Suprapubic skin (tissue), 4 donors: ENCODE measurements at regions not wholly inside any gene's neighbourhood (a gene's known extent, or its start where the extent isn't known, plus 50 kb on each side); places are given as distances from the start of the nearest gene placed in this dataset.

Experiments used
- DNase-seq, 2 donors: peaks; one replicate each; pipeline ENCODE4 v3.0.0-alpha.2; 2019; ENCODE audit warnings: low spot score in 2 of 2
- H3K27ac ChIP-seq: fragments of 200-600 bp; sonication (generic); one replicate; pipeline ENCODE4 v1.5.1; 2019
- H3K27me3 ChIP-seq: fragments of 200-600 bp; sonication (generic); one replicate; pipeline ENCODE4 v1.5.1; 2019
- H3K36me3 ChIP-seq: fragments of 200-600 bp; sonication (generic); one replicate; pipeline ENCODE4 v1.5.1; 2019
- H3K4me1 ChIP-seq: fragments of 200-600 bp; sonication (generic); one replicate; pipeline ENCODE4 v1.5.1; 2019
- H3K4me3 ChIP-seq: fragments of 200-600 bp; sonication (generic); one replicate; pipeline ENCODE4 v1.5.1; 2019; ENCODE audit warnings: mild to moderate bottlenecking
- H3K9me3 ChIP-seq: fragments of 200-600 bp; sonication (generic); one replicate; pipeline ENCODE4 v1.5.1; 2019
- EP300 ChIP-seq: sonication (generic); formaldehyde crosslinking; IDR thresholded peaks from one replicate; pipeline ENCODE4 v1.6.1; 2017; ENCODE audit warnings: antibody characterized with exemption
- POLR2A ChIP-seq, 2 donors: fragments of 450-650 bp; IDR thresholded peaks; one replicate each; pipeline ENCODE4 v1.6.1; 2017; ENCODE audit warnings: antibody characterized with exemption in 2 of 2, mild to moderate bottlenecking in 2 of 2, moderate library complexity in 2 of 2
- POLR2AphosphoS5 ChIP-seq, 3 donors: sonication (generic); formaldehyde crosslinking; IDR thresholded peaks; one replicate each; pipeline ENCODE4 v1.6.1; 2017; ENCODE audit warnings: antibody characterized with exemption in 3 of 3
- WGBS: methylation state at CpG from one replicate; pipeline ENCODE4 v1.1.5; 2018; 5-methylcytosine and 5-hydroxymethylcytosine counted together
- TF ChIP-seq, protein P1 (sequence below), 2 donors: fragments of 200-600 bp in 1 of 2; fragments of 450-650 bp in 1 of 2; sonication (generic) in 1 of 2; IDR thresholded peaks; one replicate each; pipeline ENCODE4 v1.5.1; 2016 to 2019; ENCODE audit warnings: antibody characterized with exemption in 2 of 2, mild to moderate bottlenecking in 1 of 2, moderate library complexity in 1 of 2

DNA sequence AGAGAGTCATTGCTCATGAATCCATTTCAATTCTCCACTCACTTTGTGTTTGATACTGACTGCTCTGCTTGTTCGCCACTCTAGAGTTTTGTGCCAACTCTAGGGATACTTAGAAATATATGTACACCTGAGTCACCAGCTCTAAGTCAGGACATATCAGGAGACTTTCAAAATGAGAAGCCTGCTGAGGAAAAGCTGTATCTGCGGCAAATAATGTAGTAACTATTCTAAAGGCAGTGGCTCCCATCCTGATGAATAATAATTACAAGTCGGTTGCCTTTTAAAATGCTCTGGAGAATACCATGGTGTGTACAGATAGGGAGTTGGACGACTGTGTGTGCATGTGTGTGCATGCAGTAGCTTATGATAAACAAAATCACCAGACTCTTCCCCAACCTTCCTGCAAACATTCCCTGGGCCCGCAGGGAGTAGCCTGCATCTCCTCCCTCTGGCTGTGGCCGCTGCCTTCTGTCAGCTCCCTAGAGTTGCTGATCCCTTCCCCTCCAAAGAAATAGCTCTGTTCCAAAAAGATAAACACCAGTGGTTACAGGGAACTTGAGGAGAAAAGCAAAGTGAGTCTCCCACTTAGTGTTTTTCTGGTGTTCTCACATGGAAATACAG is 346.3 kb upstream of the UMPS start:
- DNase-seq = no peak
- Histone ChIP-seq H3K9me3 (no peaks in the 10 kb centered on the region), H3K27me3 (peaks cover 7% of the 10 kb centered on the region), H3K4me3 (no peak overlapping the region), H3K4me1 (peaks cover 20% of the 10 kb centered on the region), H3K27ac (no peak overlapping the region), H3K36me3 (no peaks in the 10 kb centered on the region)
- TF ChIP-seq, protein P1, sequence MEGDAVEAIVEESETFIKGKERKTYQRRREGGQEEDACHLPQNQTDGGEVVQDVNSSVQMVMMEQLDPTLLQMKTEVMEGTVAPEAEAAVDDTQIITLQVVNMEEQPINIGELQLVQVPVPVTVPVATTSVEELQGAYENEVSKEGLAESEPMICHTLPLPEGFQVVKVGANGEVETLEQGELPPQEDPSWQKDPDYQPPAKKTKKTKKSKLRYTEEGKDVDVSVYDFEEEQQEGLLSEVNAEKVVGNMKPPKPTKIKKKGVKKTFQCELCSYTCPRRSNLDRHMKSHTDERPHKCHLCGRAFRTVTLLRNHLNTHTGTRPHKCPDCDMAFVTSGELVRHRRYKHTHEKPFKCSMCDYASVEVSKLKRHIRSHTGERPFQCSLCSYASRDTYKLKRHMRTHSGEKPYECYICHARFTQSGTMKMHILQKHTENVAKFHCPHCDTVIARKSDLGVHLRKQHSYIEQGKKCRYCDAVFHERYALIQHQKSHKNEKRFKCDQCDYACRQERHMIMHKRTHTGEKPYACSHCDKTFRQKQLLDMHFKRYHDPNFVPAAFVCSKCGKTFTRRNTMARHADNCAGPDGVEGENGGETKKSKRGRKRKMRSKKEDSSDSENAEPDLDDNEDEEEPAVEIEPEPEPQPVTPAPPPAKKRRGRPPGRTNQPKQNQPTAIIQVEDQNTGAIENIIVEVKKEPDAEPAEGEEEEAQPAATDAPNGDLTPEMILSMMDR (IDR thresholded peaks at IDR 0.05) = no peak
- TF ChIP-seq EP300 (no peak), POLR2A (IDR thresholded peaks at IDR 0.05) (no peak), POLR2AphosphoS5 (IDR thresholded peaks at IDR 0.05) (no peak)
- 56% methylated on average over 6 of the region's 6 CpGs for WGBS

DNA sequence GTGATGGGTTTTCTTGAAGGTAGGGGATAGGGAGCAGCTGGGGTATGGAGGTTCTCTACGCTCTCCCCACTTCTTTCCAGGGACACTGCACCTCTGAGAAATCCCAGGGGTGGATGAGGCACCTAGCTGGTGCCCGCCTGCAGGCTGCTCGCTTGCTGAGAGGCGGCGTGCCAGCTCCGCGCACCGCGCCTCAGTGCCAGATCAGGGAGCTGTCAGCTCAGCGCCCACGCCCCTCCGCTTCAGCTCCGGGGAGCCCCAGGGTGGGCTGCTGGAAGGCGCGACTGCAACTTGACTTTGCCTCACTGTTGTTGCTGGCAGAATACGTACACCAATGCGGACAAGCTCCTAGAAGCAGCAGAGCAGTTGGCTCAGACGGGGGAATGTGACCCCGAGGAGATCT is 345.7 kb upstream of the UMPS start:
- Histone ChIP-seq H3K36me3 (no peaks in the 10 kb centered on the region), H3K9me3 (no peaks in the 10 kb centered on the region), H3K27me3 (peaks cover 7% of the 10 kb centered on the region), H3K4me1 (peaks cover 20% of the 10 kb centered on the region), H3K4me3 (no peak overlapping the region), H3K27ac (no peak overlapping the region)
- 48% methylated on average over 17 of the region's 19 CpGs for WGBS
- TF ChIP-seq, protein P1 (IDR thresholded peaks at IDR 0.05) = no peak
- TF ChIP-seq POLR2A (IDR thresholded peaks at IDR 0.05) = no peak
- no peak for TF ChIP-seq EP300
- no peak for TF ChIP-seq POLR2AphosphoS5 (IDR thresholded peaks at IDR 0.05)
- no peak for DNase-seq

DNA sequence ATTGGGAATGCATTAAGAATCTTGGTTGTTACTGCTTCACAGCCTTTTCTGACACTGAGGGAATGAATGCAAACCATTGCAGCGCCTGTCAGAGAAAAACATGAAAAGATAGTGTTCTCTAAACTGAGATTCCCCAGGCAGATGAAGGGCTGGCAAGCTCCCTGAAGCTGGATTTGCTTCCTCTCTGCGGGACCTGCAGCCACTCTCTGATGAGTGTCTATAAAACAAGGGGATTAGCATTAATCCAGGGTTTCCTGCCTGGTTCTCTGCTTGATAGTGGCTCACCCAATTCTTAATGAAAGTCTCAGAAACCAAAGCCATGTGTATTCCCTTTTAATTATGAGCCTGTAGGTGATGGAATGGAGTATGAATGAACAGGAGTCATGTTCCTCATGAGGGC is 344.3 kb upstream of the UMPS start:
- Histone ChIP-seq H3K4me1 (peaks cover 20% of the 10 kb centered on the region), H3K4me3 (no peak overlapping the region), H3K9me3 (no peaks in the 10 kb centered on the region), H3K27me3 (peaks cover 7% of the 10 kb centered on the region), H3K27ac (no peak overlapping the region), H3K36me3 (no peaks in the 10 kb centered on the region)
- no peak for TF ChIP-seq POLR2AphosphoS5 (IDR thresholded peaks at IDR 0.05)
- 74% methylated on average over 2 of the region's 2 CpGs for WGBS
- DNase-seq = no peak

DNA sequence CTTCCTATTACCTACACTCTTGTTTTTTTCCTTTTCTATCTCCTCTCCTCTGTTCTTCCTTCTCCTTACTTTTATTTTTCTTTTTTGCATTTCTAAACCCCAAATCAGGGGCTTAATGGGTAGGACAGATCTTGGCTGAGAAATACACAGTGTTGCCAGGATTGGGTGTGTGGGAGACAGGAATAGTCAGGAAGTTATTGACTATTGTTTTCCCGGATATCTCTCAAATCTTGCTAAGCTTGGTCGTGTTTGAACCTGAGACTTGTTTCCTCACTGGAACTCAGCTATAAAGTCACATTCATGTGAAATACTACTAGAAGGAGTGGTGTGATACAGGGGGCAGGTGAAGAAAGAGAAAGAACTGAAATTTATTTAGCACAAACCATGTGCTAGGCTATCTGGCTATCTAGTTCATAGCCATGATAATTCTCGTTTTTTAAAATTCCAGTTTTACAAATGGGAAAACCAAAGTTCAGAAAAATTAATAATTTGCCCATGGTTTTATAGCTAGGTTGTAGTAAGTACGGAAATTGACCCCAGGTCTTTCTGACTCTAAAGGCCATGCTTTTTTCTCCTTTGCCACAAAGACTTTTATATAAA is 343.2 kb upstream of the UMPS start:
- Histone ChIP-seq H3K36me3 (no peaks in the 10 kb centered on the region), H3K4me1 (peaks cover 20% of the 10 kb centered on the region), H3K4me3 (no peak overlapping the region), H3K9me3 (no peaks in the 10 kb centered on the region), H3K27me3 (peaks cover 7% of the 10 kb centered on the region), H3K27ac (no peak overlapping the region)
- no peak for DNase-seq
- WGBS = 50% methylated on average over 4 of the region's 4 CpGs
- TF ChIP-seq, protein P1 (IDR thresholded peaks at IDR 0.05) = no peak
- TF ChIP-seq EP300 = no peak
- TF ChIP-seq POLR2AphosphoS5 (IDR thresholded peaks at IDR 0.05) = no peak
- no peak for TF ChIP-seq POLR2A (IDR thresholded peaks at IDR 0.05)

DNA sequence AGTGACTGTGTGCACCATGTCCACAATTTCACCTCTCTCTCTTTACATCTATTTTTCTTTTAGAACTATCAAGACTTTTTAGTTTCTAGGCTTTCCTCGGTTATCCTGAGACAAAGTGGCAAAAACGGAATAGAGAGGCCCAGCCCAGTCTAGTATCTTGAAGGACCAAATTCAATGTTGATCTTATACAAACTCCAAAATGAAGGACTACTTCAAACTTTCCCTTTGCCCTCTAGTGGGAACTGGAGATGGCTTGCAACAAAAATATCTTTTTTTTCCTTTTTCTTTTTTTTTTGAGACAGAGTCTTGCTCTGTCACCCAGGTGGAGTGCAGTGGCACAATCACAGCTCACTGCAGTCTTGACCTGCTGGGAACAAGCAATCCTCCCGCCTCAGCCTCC is 338.5 kb upstream of the UMPS start:
- 94% methylated on average over 3 of the region's 3 CpGs for WGBS
- no peaks in the 10 kb centered on the region for H3K4me1 ChIP-seq
- no peak overlapping the region for H3K4me3 ChIP-seq
- TF ChIP-seq EP300 = no peak
- TF ChIP-seq, protein P1 (IDR thresholded peaks at IDR 0.05) = no peak
- no peak for TF ChIP-seq POLR2A (IDR thresholded peaks at IDR 0.05)
- no peak for TF ChIP-seq POLR2AphosphoS5 (IDR thresholded peaks at IDR 0.05)
- no peak overlapping the region for H3K27ac ChIP-seq
- H3K36me3 ChIP-seq = no peaks in the 10 kb centered on the region
- no peaks in the 10 kb centered on the region for H3K27me3 ChIP-seq
- no peak for DNase-seq
- H3K9me3 ChIP-seq = no peaks in the 10 kb centered on the region
